ENCODE measurements at regions not wholly inside any gene's neighbourhood (a gene's known extent, or its start where the extent isn't known, plus 50 kb on each side); places are given as distances from the start of the nearest gene placed in this dataset.
A peak's percentile ranks its signal among the peaks of the same experiment; 100 is the strongest.

GRCh38 chr2:118255771-118256372 is 167.6 kb downstream of the INSIG2 start:
- DNase-seq: no peak

- DNase-seq: no peak
Observed at GRCh38 chr2:118255301-118255700, 167.0 kb downstream of the INSIG2 start.

GRCh38 chr2:118254116-118254515 is 165.8 kb downstream of the INSIG2 start:
- no peak for DNase-seq

GRCh38 chr2:118251427-118251826 is 163.2 kb downstream of the INSIG2 start:
- no peak for DNase-seq

- DNase-seq: no peak
Observed at GRCh38 chr2:118250463-118250862, 162.2 kb downstream of the INSIG2 start.

- no peak for DNase-seq
Observed at GRCh38 chr2:118250001-118250400, 161.7 kb downstream of the INSIG2 start.

GRCh38 chr2:118249531-118249930 is 161.3 kb downstream of the INSIG2 start:
- no peak for DNase-seq

GRCh38 chr2:118246726-118247125 is 158.5 kb downstream of the INSIG2 start:
- no peak for DNase-seq

- DNase-seq: no peak
Observed at GRCh38 chr2:118246079-118246478, 157.8 kb downstream of the INSIG2 start.

GRCh38 chr2:118244686-118245085 is 156.4 kb downstream of the INSIG2 start:
- DNase-seq: no peak

GRCh38 chr2:118243031-118243430 is 154.8 kb downstream of the INSIG2 start:
- no peak for DNase-seq

- DNase-seq: no peak
Observed at GRCh38 chr2:118242216-118242615, 153.9 kb downstream of the INSIG2 start.

- DNase-seq: no peak
Observed at GRCh38 chr2:118241128-118241527, 152.9 kb downstream of the INSIG2 start.

GRCh38 chr2:118240276-118240675 is 152.0 kb downstream of the INSIG2 start:
- DNase-seq: no peak

GRCh38 chr2:118239284-118239683 is 151.0 kb downstream of the INSIG2 start:
- no peak for DNase-seq

- no peak for DNase-seq
Observed at GRCh38 chr2:118237451-118237850, 149.2 kb downstream of the INSIG2 start.

- DNase-seq: no peak
Observed at GRCh38 chr2:118232796-118233195, 144.5 kb downstream of the INSIG2 start.

GRCh38 chr2:118232391-118232790 is 144.1 kb downstream of the INSIG2 start:
- DNase-seq: no peak

- DNase-seq: no peak
Observed at GRCh38 chr2:118231759-118232158, 143.5 kb downstream of the INSIG2 start.

- no peak for DNase-seq
Observed at GRCh38 chr2:118227698-118228508, 139.6 kb downstream of the INSIG2 start.

GRCh38 chr2:118225666-118226065 is 137.4 kb downstream of the INSIG2 start:
- DNase-seq: no peak

- DNase-seq: no peak
Observed at GRCh38 chr2:118224895-118225311, 136.6 kb downstream of the INSIG2 start.

GRCh38 chr2:118223992-118224894 is 136.0 kb downstream of the INSIG2 start:
- peak; percentile 35 for DNase-seq

All from activated CD8-positive, alpha-beta memory T cell treated with anti-CD3 and anti-CD28 coated beads, Interleukin-2, amount 50 U/mL, for 4 hours (primary cell).